AG10803 (cell line): ENCODE measurements at regions not wholly inside any gene's neighbourhood (a gene's known extent, or its start where the extent isn't known, plus 50 kb on each side); places are given as distances from the start of the nearest gene placed in this dataset.
"Not testable (repeated sequence)": the region's sequence is repeated elsewhere in the genome, so short reads cannot be mapped to it uniquely, and the experiment has no call there.

ENCODE experiments used
- DNase-seq: peaks from one replicate; pipeline ENCODE4 v3.0.0; 2010; ENCODE audit warnings: low read depth
- H3K4me3 ChIP-seq: 2 replicates; pipeline ENCODE4 v1.5.1; 2011; ENCODE audit warnings: mild to moderate bottlenecking, low read length, control low read depth
- TF ChIP-seq, protein P1 (sequence below): conservative IDR thresholded peaks from 2 replicates; pipeline ENCODE4 v1.5.1; 2011; ENCODE audit warnings: mild to moderate bottlenecking, low read length, control low read depth, inconsistent platforms

DNA sequence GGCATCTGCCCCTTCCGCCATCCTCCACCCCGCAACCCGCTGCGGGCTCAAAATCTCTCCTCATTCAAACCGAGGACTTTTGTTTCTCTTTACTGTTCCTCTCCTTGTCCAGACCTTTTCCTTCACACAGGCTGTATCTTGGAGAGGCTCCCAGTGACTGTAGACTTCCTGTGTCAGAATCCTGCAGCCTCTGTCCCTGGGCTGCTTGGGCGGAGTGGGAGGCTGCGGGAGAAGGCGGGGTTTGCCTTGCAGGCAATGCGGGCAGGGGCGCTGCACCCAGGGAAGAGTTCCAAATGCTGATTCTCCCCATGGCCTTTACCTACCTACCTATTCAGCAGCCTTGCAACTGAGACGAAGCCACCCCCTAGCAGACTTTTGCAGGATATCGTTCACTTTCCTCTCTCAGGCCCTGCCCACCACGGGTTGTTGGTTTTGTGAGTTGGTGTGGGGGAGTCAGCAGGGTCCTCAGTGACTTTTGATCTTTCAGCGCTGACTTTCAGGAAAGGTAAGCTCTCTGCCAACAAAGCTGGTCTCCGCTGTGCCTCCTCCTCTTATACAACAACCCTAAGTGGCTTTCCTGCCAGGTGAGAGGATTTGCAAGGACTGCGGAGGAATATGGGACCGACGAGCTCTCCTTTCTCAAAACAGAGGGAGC is 79.0 kb upstream of the KCNA1 start:
- TF ChIP-seq, protein P1, sequence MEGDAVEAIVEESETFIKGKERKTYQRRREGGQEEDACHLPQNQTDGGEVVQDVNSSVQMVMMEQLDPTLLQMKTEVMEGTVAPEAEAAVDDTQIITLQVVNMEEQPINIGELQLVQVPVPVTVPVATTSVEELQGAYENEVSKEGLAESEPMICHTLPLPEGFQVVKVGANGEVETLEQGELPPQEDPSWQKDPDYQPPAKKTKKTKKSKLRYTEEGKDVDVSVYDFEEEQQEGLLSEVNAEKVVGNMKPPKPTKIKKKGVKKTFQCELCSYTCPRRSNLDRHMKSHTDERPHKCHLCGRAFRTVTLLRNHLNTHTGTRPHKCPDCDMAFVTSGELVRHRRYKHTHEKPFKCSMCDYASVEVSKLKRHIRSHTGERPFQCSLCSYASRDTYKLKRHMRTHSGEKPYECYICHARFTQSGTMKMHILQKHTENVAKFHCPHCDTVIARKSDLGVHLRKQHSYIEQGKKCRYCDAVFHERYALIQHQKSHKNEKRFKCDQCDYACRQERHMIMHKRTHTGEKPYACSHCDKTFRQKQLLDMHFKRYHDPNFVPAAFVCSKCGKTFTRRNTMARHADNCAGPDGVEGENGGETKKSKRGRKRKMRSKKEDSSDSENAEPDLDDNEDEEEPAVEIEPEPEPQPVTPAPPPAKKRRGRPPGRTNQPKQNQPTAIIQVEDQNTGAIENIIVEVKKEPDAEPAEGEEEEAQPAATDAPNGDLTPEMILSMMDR: no peak
- DNase-seq: no peak

DNA sequence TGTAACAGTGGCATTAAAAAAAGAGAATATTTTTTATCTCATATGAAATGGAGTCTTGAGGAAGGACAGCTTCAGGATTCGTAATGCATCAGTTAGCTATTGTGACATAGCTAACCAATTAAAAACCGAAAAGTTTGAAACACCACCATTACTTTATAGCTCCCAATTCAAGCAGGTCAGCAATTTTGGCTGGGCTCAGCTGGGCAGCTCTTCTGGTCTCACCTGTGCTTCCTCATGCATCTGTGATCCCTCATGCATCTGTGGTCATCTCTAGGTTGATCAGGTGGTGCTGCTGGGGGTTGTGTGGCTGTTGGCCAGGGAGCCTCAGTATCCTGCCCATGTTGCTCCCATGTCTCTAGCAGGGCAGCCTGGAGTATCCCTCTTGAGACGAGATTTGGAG is 76.7 kb upstream of the KCNA1 start:
- H3K4me3 ChIP-seq: no peak overlapping the region
- no peak for DNase-seq
- TF ChIP-seq, protein P1: no peak

More for the DNA sequence above, 79.0 kb upstream of the KCNA1 start:
- no peak overlapping the region for H3K4me3 ChIP-seq

DNA sequence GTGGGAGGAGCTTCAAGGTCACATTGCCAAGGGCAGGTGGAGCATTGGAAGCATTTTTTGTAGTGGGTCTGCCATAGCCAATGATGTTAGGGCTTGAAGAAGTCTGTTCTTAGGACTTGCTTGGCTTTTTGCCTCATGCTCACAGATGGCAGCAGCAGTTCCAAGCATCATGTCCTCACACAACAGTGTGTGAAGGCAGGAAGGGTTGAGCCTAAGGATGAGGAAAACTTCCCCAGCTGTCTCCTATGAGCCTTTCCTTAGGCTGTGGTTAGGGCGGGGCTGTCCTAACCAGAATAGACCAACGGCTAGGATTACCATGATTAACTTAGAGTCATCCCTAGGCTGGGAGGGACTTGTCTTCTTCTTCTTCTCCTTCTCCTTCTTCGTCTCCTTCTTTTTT is 76.2 kb upstream of the KCNA1 start:
- no peak overlapping the region for H3K4me3 ChIP-seq
- TF ChIP-seq, protein P1: no peak
- no peak for DNase-seq

DNA sequence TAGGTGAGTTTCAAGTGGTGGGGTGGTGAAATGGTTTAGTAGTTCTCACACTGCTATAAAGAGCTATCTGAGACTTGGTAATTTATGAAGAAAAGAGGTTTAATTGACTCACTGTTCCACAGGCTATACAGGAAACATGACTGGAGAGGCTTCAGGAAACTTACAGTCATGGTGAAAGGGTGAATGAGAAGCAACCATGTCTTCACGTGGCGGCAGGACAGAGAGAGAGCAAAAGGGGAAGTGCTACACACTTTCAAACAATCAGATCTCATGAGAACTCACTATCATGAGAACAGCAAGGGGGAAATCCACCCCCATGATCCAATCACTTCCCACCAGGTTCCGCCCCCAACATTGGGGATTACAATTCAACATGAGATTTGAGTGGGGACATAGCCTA is 67.3 kb upstream of the KCNA1 start:
- not testable (repeated sequence) for DNase-seq, H3K4me3 ChIP-seq

DNA sequence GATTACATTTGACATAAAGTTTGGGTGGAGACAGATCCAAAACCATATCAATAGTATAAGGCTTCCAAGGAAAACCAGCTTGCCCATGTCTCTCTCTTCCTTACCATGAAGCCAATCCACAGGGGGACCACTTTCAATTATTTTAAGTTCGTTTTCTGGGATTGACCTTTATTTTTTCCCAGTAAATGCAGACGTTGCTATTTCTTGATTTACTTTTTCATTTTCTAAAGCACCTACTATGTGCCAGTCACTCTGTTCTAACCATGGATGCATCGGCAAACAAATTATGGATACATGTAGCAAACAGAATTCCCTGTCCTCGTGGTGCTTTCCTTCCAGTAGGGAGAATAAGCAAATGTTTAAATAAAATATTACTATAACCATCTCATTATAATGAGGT is 65.8 kb upstream of the KCNA1 start:
- no peak for DNase-seq
- TF ChIP-seq, protein P1: no peak
- H3K4me3 ChIP-seq: no peak overlapping the region

DNA sequence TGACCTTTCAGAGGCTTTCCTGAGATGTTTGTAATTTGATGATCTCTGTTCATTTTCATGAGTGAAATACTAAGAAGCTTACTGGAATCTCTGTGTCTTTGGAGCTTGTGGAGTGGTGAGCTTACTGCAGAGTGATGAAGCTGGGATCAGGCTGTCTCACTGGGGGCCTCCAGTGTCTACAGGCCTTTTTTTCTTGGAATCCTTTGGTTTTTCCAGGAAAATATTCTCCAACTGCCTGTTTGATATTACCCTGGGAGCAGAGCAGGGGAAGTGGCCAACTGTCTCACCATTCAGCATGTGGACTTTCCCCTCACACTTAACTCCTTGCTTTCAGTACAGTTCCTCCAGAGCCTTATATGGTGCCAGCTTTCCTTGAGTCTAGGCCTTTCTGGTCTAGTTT is 62.0 kb upstream of the KCNA1 start:
- no peak overlapping the region for H3K4me3 ChIP-seq
- TF ChIP-seq, protein P1: no peak
- no peak for DNase-seq

DNA sequence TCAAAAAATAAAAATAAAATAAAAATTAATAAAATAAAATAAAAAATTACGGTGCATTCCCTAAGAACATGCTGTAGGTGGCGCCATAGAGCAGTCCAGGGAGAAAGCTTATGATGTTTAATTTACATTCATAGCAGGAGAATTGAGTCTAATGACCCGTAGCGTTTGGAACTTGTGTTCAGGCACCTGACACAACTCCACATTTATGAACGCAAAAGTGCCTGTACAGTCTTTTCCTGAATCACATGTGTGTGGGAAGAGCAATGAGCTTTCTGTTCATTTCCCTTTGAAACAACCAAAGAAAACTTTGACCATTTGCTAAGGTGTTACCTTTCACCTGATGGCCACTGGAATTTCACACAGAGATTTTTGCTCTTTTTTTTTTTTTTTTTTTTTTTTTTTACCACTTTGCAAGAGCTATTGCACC is 60.6 kb upstream of the KCNA1 start:
- TF ChIP-seq, protein P1: peak; percentile 81
- no peak overlapping the region for H3K4me3 ChIP-seq
- peak; percentile 34 for DNase-seq

DNA sequence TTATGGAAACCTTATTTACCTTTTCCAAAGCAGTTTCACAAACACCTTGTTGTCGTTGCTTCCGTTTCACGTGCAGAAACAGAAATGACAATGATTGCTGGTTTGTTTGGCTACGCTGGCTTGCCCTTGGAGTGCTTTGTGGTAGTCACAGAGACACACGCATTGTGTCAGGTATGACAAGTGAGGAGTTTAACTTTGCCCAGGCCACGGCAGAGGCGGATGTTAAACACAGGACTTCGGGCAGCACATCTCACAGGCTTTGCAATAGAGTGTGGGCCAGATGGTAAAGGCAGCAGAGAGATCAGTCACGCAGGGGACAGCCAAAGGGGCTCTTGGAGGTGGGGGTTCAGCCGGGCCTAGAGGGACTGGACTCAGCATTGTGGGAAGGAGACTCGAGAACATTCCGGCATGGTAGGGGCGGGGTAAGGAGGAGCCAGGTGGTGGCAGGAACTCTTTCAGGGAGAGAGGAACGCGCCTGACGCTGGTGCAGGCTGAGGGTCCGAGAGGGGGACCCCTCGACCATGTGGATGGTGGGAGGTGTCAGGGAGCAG is 59.8 kb upstream of the KCNA1 start:
- no peak for DNase-seq
- H3K4me3 ChIP-seq: no peak overlapping the region
- TF ChIP-seq, protein P1: no peak
